ENCODE measurements at regions not wholly inside any gene's neighbourhood (a gene's known extent, or its start where the extent isn't known, plus 50 kb on each side); places are given as distances from the start of the nearest gene placed in this dataset.

DNA sequence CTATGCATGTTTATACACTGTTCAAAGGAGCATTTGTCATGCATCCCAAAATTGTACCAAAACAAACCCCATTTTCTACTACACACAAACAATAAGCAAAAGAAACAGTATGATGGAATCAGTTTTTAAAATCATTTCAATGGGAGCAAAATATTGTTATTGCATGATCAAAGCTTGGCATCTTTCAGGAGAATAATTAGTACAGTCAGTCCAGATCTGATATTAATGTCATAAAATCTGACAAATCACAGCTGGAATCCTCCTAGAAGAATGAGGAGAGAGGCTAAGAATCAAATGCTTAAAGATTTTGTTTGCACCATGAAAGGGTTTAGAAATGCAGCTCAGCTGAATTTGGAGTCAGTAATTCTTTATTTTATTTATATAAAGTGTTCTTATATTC lies 229.7 kb upstream of the SEMA3E start:
- Histone ChIP-seq H3K9ac (ENCODE audit: insufficient read depth, low read depth, low read length) (no peak overlapping the region), H3K4me3 (replicated peaks in 1 of 3; ENCODE audit: insufficient read depth in 1 of 3, low read depth in 2 of 3, low read length in 3 of 3) (no peak overlapping the region), H4K20me1 (ENCODE audit: insufficient read depth, low read length) (no peaks in the 10 kb centered on the region), H3K4me2 (ENCODE audit: low read depth, low read length) (no peak overlapping the region), H3K4me1 (ENCODE audit: insufficient read depth, low read length) (no peaks in the 10 kb centered on the region), H3K36me3 (replicated peaks in 1 of 2; ENCODE audit: control insufficient read depth in 1 of 2, insufficient read depth in 2 of 2, low read length in 2 of 2) (no peaks in the 10 kb centered on the region), H3K27me3 (ENCODE audit: control insufficient read depth in 1 of 2, insufficient read depth in 2 of 2, low read length in 2 of 2) (no peaks in the 10 kb centered on the region), H2AFZ (ENCODE audit: low read length) (no peak overlapping the region), H3K9me3 (ENCODE audit: low read length) (no peaks in the 10 kb centered on the region), H3K27ac (ENCODE audit: extremely low read length, insufficient read depth, low read length) (no peak overlapping the region), H3K79me2 (ENCODE audit: insufficient read depth, low read length) (no peaks in the 10 kb centered on the region)
- no TSS peak for BruUV-seq (replicated peaks)
- ATAC-seq (no peak), DNase-seq (ENCODE audit: low spot score) (no peak), FAIRE-seq (no peak)
- in situ Hi-C loops (cut with HindIII; ENCODE audit: extremely low pct_ligation_motif_present, low pct_unique_long_range_greater_than_20kb), result no loop called here
- ChIA-PET CTCF (ENCODE audit: low intra/inter-chr PET ratio, low total read pairs) (no interaction called here), POLR2A (no interaction called here)
- intact Hi-C loops (cut with micrococcal nuclease; ENCODE audit: unreplicated experiment), result no loop called here
- TF ChIP-seq ZMYM3 (CRISPR knock-in tag; IDR thresholded peaks at IDR 0.05) (no peak), CENPX (CRISPR knock-in tag; IDR thresholded peaks at IDR 0.05) (no peak), ELF1 (CRISPR knock-in tag; IDR thresholded peaks at IDR 0.05) (no peak), NCOA1 (CRISPR knock-in tag; IDR thresholded peaks at IDR 0.05) (no peak), NAIF1 (CRISPR knock-in tag; IDR thresholded peaks at IDR 0.05; ENCODE audit: borderline replicate concordance) (no peak), ZNF761 (CRISPR knock-in tag; conservative IDR thresholded peaks at IDR 0.05) (no peak), ZNF788 (CRISPR knock-in tag; IDR thresholded peaks at IDR 0.05; ENCODE audit: borderline replicate concordance) (no peak)

DNA sequence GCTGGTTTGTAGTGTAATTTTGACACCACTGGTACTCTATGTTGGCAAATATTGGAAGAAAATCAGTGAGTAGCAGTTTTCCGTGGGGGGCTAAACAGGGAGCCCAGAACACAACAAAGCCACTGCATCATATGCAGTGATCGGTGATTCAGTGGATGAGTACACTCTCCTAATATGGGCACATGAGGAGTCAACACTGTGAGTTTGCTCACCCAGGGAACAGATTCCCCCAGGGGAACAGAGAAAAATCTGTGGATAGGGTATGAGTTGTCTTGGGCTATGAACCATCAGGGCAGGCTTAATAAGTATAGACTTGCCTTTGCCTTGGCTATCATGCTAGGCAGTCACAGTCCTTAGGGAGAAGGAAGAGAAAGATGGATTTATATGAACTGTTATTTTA lies 227.7 kb upstream of the SEMA3E start:
- Histone ChIP-seq H3K27me3 (ENCODE audit: control insufficient read depth in 1 of 2, insufficient read depth in 2 of 2, low read length in 2 of 2) (no peaks in the 10 kb centered on the region), H3K36me3 (replicated peaks in 1 of 2; ENCODE audit: control insufficient read depth in 1 of 2, insufficient read depth in 2 of 2, low read length in 2 of 2) (no peaks in the 10 kb centered on the region), H3K4me2 (ENCODE audit: low read depth, low read length) (no peak overlapping the region), H2AFZ (ENCODE audit: low read length) (no peak overlapping the region), H3K9me3 (ENCODE audit: low read length) (no peaks in the 10 kb centered on the region), H3K9ac (ENCODE audit: insufficient read depth, low read depth, low read length) (no peak overlapping the region), H4K20me1 (ENCODE audit: insufficient read depth, low read length) (no peaks in the 10 kb centered on the region), H3K27ac (ENCODE audit: extremely low read length, insufficient read depth, low read length) (no peak overlapping the region), H3K4me3 (replicated peaks in 1 of 3; ENCODE audit: insufficient read depth in 1 of 3, low read depth in 2 of 3, low read length in 3 of 3) (no peak overlapping the region), H3K79me2 (ENCODE audit: insufficient read depth, low read length) (no peaks in the 10 kb centered on the region), H3K4me1 (ENCODE audit: insufficient read depth, low read length) (no peaks in the 10 kb centered on the region)
- POLR2A ChIA-PET, result no interaction called here
- BruUV-seq (replicated peaks), result no TSS peak
- FAIRE-seq (no peak), DNase-seq (ENCODE audit: low spot score) (no peak), ATAC-seq (no peak)
- in situ Hi-C loops (cut with HindIII; ENCODE audit: extremely low pct_ligation_motif_present, low pct_unique_long_range_greater_than_20kb), result no loop called here
- CTCF ChIA-PET (ENCODE audit: low intra/inter-chr PET ratio, low total read pairs), result no interaction called here
- intact Hi-C loops (cut with micrococcal nuclease; ENCODE audit: unreplicated experiment), result no loop called here
- 40% methylated on average over 2 of the region's 2 CpGs for WGBS (ENCODE audit: low lambda C conversion rate)
- TF ChIP-seq, protein P1, sequence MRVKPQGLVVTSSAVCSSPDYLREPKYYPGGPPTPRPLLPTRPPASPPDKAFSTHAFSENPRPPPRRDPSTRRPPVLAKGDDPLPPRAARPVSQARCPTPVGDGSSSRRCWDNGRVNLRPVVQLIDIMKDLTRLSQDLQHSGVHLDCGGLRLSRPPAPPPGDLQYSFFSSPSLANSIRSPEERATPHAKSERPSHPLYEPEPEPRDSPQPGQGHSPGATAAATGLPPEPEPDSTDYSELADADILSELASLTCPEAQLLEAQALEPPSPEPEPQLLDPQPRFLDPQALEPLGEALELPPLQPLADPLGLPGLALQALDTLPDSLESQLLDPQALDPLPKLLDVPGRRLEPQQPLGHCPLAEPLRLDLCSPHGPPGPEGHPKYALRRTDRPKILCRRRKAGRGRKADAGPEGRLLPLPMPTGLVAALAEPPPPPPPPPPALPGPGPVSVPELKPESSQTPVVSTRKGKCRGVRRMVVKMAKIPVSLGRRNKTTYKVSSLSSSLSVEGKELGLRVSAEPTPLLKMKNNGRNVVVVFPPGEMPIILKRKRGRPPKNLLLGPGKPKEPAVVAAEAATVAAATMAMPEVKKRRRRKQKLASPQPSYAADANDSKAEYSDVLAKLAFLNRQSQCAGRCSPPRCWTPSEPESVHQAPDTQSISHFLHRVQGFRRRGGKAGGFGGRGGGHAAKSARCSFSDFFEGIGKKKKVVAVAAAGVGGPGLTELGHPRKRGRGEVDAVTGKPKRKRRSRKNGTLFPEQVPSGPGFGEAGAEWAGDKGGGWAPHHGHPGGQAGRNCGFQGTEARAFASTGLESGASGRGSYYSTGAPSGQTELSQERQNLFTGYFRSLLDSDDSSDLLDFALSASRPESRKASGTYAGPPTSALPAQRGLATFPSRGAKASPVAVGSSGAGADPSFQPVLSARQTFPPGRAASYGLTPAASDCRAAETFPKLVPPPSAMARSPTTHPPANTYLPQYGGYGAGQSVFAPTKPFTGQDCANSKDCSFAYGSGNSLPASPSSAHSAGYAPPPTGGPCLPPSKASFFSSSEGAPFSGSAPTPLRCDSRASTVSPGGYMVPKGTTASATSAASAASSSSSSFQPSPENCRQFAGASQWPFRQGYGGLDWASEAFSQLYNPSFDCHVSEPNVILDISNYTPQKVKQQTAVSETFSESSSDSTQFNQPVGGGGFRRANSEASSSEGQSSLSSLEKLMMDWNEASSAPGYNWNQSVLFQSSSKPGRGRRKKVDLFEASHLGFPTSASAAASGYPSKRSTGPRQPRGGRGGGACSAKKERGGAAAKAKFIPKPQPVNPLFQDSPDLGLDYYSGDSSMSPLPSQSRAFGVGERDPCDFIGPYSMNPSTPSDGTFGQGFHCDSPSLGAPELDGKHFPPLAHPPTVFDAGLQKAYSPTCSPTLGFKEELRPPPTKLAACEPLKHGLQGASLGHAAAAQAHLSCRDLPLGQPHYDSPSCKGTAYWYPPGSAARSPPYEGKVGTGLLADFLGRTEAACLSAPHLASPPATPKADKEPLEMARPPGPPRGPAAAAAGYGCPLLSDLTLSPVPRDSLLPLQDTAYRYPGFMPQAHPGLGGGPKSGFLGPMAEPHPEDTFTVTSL (CRISPR knock-in tag; IDR thresholded peaks at IDR 0.05; ENCODE audit: borderline replicate concordance), result no peak
- TF ChIP-seq, protein P2, sequence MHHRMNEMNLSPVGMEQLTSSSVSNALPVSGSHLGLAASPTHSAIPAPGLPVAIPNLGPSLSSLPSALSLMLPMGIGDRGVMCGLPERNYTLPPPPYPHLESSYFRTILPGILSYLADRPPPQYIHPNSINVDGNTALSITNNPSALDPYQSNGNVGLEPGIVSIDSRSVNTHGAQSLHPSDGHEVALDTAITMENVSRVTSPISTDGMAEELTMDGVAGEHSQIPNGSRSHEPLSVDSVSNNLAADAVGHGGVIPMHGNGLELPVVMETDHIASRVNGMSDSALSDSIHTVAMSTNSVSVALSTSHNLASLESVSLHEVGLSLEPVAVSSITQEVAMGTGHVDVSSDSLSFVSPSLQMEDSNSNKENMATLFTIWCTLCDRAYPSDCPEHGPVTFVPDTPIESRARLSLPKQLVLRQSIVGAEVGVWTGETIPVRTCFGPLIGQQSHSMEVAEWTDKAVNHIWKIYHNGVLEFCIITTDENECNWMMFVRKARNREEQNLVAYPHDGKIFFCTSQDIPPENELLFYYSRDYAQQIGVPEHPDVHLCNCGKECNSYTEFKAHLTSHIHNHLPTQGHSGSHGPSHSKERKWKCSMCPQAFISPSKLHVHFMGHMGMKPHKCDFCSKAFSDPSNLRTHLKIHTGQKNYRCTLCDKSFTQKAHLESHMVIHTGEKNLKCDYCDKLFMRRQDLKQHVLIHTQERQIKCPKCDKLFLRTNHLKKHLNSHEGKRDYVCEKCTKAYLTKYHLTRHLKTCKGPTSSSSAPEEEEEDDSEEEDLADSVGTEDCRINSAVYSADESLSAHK (CRISPR knock-in tag; IDR thresholded peaks at IDR 0.05; ENCODE audit: borderline replicate concordance), result no peak
- TF ChIP-seq, protein P3, sequence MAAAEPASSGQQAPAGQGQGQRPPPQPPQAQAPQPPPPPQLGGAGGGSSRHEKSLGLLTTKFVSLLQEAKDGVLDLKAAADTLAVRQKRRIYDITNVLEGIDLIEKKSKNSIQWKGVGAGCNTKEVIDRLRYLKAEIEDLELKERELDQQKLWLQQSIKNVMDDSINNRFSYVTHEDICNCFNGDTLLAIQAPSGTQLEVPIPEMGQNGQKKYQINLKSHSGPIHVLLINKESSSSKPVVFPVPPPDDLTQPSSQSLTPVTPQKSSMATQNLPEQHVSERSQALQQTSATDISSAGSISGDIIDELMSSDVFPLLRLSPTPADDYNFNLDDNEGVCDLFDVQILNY (CRISPR knock-in tag; conservative IDR thresholded peaks at IDR 0.05), result no peak
- no peak for TF ChIP-seq ZNF180 (CRISPR knock-in tag; IDR thresholded peaks at IDR 0.05; ENCODE audit: borderline replicate concordance, low read depth)

All from HepG2 (cell line).